Kidney (tissue), 13 donors: ENCODE measurements at regions not wholly inside any gene's neighbourhood (a gene's known extent, or its start where the extent isn't known, plus 50 kb on each side); places are given as distances from the start of the nearest gene placed in this dataset.

Experiments
- DNase-seq, 5 donors: peaks; one replicate each; pipeline ENCODE4 v3.0.0-alpha.2; 2013 to 2020
- FAIRE-seq: peaks from 2 replicates; lab custom pipeline; 2012; peaks lifted over from hg19 to GRCh38; lab: Jason Lieb, UNC
- H3K27ac ChIP-seq, 2 donors: one replicate each; pipeline ENCODE4 v1.7.0; 2013; ENCODE audit warnings: low read depth in 2 of 2, low read length in 2 of 2, inconsistent platforms in 1 of 2
- H3K27me3 ChIP-seq: one replicate; pipeline ENCODE4 v1.7.1; 2013; ENCODE audit warnings: low read length, inconsistent platforms; ENCODE audit not compliant: control insufficient read depth, insufficient read depth
- H3K36me3 ChIP-seq, 3 donors: one replicate each; pipeline versions ENCODE4 v1.7.0 to v1.7.1; 2013; ENCODE audit warnings: low read length in 3 of 3, control low read depth in 1 of 3, inconsistent platforms in 1 of 3; ENCODE audit not compliant: insufficient read depth in 3 of 3, control insufficient read depth in 2 of 3
- H3K4me1 ChIP-seq, 3 donors: one replicate each; pipeline versions ENCODE4 v1.7.0 to v1.7.1; 2013; ENCODE audit warnings: low read length in 3 of 3, inconsistent platforms in 1 of 3, low read depth in 1 of 3; ENCODE audit not compliant: control insufficient read depth in 2 of 3, insufficient read depth in 2 of 3
- H3K4me3 ChIP-seq, 3 donors: one replicate each; pipeline versions ENCODE4 v1.7.0 to v1.8.1; 2013; ENCODE audit warnings: low read length in 3 of 3, control low read depth in 1 of 3, inconsistent platforms in 1 of 3
- H3K9ac ChIP-seq, 3 donors: one replicate each; pipeline versions ENCODE4 v1.7.0 to v1.7.1; 2013; ENCODE audit warnings: low read length in 3 of 3, control low read depth in 1 of 3, inconsistent platforms in 1 of 3
- H3K9me3 ChIP-seq, 3 donors: one replicate each; pipeline versions ENCODE4 v1.7.0 to v1.7.1; 2013; ENCODE audit warnings: low read length in 3 of 3, control low read depth in 1 of 3, inconsistent platforms in 1 of 3; ENCODE audit not compliant: control insufficient read depth in 2 of 3, insufficient read depth in 1 of 3
- intact Hi-C: fragments of 100-400 bp; cut with DNase I; formaldehyde crosslinking; loops from one replicate; pipeline ENCODE4 v1.11.1; 2022
- TF ChIP-seq, protein P1 (sequence below): IDR thresholded peaks from 3 replicates; pipeline ENCODE4 v1.5.1; 2012; ENCODE audit warnings: mild to moderate bottlenecking, moderate library complexity, borderline replicate concordance; ENCODE audit not compliant: insufficient read depth; ENCODE audit errors: extremely low read depth
- donor health status: control.
- donor health status: control.
- donor health status: control.
- donor health status: control.
- donor health status: control.
- donor health status: DM: yes; HTN: yes; CAD: no.
- donor health status: Normal renal cell carcinoma (clear cell type).

DNA sequence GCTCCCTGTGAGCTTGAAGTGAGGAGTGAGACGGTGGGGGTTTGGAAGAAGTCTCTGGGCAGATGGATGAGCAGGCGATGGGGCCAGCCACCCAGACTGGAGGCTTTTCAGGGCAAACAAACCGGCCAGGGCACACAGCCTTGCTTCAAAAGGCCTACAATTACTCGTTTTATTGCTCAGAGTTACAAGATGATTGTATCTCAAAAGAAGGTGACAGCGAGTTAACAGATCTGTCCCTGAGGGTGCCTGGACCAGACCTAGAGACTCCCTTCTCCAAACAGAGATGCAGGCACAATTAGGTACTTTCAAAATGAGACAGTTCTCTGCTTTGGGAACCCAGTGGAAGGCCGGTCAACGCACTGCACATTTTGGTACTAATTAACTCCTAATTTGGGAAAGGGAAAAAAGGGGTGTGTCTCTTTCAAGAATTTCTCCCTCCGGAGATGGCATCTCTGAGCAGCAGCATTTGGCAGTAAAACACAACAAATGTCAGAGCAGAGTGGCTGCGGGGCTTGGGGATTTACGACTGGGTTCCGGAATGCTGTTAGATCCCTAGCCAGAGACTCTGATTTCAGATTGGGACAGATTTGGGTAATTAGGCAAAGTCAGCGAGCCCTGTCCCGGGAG, 226.7 kb downstream of the TTC32 start:
- no peak overlapping the region for H3K4me3 ChIP-seq
- H3K27ac ChIP-seq = no peak overlapping the region
- H3K9ac ChIP-seq = no peak overlapping the region
- peaks cover 0 to 4% (median 3%) of the 10 kb centered on the region in 3 donors for H3K4me1 ChIP-seq
- intact Hi-C loops = no loop called here
- H3K27me3 ChIP-seq = no peaks in the 10 kb centered on the region
- FAIRE-seq (no peak), DNase-seq (peak in 3 of 5 donors; percentile 65 to 82 (median 70))
- H3K36me3 ChIP-seq = no peaks in the 10 kb centered on the region
- TF ChIP-seq, protein P1, sequence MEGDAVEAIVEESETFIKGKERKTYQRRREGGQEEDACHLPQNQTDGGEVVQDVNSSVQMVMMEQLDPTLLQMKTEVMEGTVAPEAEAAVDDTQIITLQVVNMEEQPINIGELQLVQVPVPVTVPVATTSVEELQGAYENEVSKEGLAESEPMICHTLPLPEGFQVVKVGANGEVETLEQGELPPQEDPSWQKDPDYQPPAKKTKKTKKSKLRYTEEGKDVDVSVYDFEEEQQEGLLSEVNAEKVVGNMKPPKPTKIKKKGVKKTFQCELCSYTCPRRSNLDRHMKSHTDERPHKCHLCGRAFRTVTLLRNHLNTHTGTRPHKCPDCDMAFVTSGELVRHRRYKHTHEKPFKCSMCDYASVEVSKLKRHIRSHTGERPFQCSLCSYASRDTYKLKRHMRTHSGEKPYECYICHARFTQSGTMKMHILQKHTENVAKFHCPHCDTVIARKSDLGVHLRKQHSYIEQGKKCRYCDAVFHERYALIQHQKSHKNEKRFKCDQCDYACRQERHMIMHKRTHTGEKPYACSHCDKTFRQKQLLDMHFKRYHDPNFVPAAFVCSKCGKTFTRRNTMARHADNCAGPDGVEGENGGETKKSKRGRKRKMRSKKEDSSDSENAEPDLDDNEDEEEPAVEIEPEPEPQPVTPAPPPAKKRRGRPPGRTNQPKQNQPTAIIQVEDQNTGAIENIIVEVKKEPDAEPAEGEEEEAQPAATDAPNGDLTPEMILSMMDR = no peak
- H3K9me3 ChIP-seq = no peaks in the 10 kb centered on the region

DNA sequence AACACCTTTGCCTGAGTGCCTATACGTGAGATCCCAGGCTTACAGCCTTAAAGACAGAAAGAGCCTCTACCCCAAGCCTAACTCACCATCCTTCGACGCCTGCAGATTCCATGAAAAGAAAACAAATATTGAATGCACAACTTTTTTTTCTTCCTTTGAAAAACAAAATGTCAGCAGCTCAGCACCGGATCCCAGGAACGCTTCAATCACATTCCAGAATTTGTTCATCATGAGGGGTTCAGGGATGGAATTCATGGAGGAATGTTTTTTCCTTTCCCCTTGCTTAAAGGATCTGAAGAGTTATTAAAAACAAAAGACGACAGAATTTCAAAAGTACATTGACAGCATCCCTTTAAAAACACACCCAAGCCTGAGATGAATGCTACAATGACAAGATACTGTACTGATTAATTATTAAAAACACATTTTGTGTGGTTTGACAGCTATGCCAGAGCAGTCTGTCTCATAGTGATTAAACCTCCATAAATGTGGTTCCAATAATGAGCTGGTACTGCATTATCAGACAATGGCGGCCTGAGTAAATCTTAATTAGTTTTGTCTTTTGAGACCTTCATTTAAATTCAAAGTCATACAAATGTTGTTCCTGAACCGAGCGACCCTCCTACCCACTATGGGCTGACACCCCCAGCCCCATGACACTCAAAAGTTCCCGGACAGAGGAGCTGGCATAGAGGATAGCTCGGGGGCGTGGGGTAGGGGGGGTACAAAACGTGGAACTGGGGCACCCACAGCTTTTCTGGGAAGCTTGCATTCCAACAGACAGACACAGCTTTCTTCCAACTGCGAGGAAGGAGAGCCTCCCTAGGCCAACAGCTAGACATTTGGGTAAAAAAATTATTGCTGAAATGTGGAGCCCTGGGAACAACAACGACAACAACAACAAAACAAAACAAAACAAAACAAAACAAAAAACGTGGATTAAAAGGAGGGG, 227.5 kb downstream of the TTC32 start:
- FAIRE-seq (no peak), DNase-seq (no peak)
- Histone ChIP-seq H3K27ac (no peak overlapping the region), H3K9me3 (no peaks in the 10 kb centered on the region), H3K27me3 (no peaks in the 10 kb centered on the region), H3K4me1 (peaks cover 0 to 4% (median 3%) of the 10 kb centered on the region in 3 donors), H3K4me3 (no peak overlapping the region), H3K9ac (no peak overlapping the region), H3K36me3 (no peaks in the 10 kb centered on the region)
- intact Hi-C loops = no loop called here
- TF ChIP-seq, protein P1 = no peak

DNA sequence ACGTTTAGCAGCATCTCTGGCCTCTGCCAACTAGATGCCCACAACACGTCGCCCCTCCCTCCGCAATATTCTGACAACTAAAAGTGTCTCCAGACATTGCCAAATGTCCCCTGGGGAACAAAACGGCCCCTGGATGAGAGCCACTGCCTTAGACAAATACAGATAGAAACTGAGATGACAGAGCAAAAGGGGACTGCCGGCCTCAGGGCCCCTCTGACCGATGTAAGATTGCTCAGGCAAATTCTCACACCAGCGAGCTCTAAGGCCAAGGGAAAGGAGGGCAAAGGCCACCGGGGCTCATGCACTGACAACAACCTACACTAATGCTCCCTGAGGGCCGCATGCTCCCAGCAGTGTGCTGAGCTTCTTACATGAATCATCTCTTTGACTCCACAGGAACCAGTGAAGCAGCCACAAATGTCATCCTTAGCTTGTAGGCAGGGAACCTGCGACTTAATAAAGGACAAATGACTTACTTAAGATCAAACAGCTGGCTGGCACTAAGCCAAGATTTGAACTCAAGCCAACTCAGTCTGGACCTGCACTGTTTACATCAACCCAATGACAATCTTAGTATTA, 228.5 kb downstream of the TTC32 start:
- DNase-seq (no peak), FAIRE-seq (no peak)
- H3K9me3 ChIP-seq = no peaks in the 10 kb centered on the region
- no peak overlapping the region for H3K27ac ChIP-seq
- TF ChIP-seq, protein P1 = no peak
- H3K36me3 ChIP-seq = no peaks in the 10 kb centered on the region
- no peak overlapping the region for H3K4me3 ChIP-seq
- H3K27me3 ChIP-seq = no peaks in the 10 kb centered on the region
- H3K9ac ChIP-seq = no peak overlapping the region
- intact Hi-C loops = no loop called here
- peaks cover 0 to 4% (median 3%) of the 10 kb centered on the region in 3 donors for H3K4me1 ChIP-seq
